ENCODE measurements at regions not wholly inside any gene's neighbourhood (a gene's known extent, or its start where the extent isn't known, plus 50 kb on each side); places are given as distances from the start of the nearest gene placed in this dataset.

DNA sequence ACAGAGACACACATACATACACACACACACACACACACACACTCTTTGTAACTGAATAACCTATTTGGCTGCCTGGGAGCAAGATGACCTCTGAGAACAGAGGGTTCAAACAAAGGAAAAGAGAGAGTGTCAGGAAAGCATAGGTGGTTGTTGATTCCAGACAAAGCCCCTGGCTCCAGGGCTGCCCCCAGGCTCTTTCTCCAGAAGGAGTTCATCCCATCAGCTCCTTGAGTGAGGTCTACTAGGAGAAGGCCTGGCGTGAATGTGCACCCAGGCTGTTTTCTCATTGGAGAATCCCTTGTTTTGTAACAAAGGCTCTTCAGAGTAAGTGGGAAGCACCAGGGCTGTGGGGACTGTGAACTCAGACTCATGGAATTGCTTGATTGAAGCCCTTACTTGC is 151.9 kb downstream of the EMP1 start:
- no peak for TF ChIP-seq CTCF (conservative IDR thresholded peaks at IDR 0.05; ENCODE audit: low read length)
- TF ChIP-seq EZH2phosphoT487 (IDR thresholded peaks at IDR 0.05; ENCODE audit: borderline replicate concordance, low read depth, low read length), result no peak
